ENCODE measurements at regions not wholly inside any gene's neighbourhood (a gene's known extent, or its start where the extent isn't known, plus 50 kb on each side); places are given as distances from the start of the nearest gene placed in this dataset.

DNA sequence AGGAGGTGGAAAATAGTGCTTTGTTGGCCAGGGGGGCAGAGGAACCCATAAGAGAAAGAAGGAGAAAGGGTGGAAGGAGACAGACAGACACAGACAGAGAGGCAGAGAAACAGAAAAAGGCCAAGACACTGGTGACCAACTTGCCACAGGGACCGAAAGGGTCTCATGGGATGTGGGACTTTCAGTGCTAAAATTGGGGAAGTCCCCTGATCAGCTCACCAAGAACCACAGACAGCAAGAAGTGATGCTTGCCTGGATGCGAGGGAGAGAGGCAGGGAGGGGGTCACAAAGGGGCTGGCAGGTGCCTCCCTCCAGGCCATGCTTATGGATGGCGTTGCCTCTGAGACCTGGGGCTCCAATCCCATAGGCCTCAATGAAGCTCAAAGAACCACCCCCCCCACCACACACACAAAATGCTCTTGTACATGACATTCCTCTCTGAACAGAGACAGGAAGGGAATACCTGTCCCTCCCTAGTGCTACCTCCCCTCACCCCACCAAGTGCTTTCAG, 413.4 kb downstream of the MN1 start:
- TF ChIP-seq, protein P1, sequence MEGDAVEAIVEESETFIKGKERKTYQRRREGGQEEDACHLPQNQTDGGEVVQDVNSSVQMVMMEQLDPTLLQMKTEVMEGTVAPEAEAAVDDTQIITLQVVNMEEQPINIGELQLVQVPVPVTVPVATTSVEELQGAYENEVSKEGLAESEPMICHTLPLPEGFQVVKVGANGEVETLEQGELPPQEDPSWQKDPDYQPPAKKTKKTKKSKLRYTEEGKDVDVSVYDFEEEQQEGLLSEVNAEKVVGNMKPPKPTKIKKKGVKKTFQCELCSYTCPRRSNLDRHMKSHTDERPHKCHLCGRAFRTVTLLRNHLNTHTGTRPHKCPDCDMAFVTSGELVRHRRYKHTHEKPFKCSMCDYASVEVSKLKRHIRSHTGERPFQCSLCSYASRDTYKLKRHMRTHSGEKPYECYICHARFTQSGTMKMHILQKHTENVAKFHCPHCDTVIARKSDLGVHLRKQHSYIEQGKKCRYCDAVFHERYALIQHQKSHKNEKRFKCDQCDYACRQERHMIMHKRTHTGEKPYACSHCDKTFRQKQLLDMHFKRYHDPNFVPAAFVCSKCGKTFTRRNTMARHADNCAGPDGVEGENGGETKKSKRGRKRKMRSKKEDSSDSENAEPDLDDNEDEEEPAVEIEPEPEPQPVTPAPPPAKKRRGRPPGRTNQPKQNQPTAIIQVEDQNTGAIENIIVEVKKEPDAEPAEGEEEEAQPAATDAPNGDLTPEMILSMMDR (IDR thresholded peaks at IDR 0.05) = no peak
- no peak for TF ChIP-seq POLR2A (IDR thresholded peaks at IDR 0.05)

Measured in Peyer's patch (tissue), 4 donors.